Heart left ventricle (tissue), 16 donors: ENCODE measurements at regions not wholly inside any gene's neighbourhood (a gene's known extent, or its start where the extent isn't known, plus 50 kb on each side); places are given as distances from the start of the nearest gene placed in this dataset.

ENCODE experiments used
- ATAC-seq, 4 donors: fragments of 200-7000 bp; cut with Tn5 transposase; one replicate each; pipeline ENCODE4 v1.9.1; 2020 to 2022; ENCODE audit warnings: moderate library complexity in 4 of 4, mild to moderate bottlenecking in 3 of 4, moderate number of reproducible peaks in 1 of 4
- DNase-seq, 5 donors: peaks; one replicate each; pipeline ENCODE4 v3.0.0-alpha.2; 2020
- H3K27ac ChIP-seq, 12 donors: fragments of 200-600 bp; sonication (generic) in 4 of 12; one replicate each; pipeline versions ENCODE4 v1.5.0 to v1.8.0; 2016 to 2022; ENCODE audit warnings: mild to moderate bottlenecking in 2 of 12
- H3K27me3 ChIP-seq, 9 donors: fragments of 200-600 bp; sonication (generic) in 2 of 9; one replicate each; pipeline versions ENCODE4 v1.5.1 to v1.8.0; 2016 to 2022; ENCODE audit warnings: mild to moderate bottlenecking in 3 of 9
- H3K36me3 ChIP-seq, 9 donors: fragments of 200-600 bp; sonication (generic) in 2 of 9; one replicate each; pipeline versions ENCODE4 v1.5.0 to v1.8.0; 2018 to 2022; ENCODE audit warnings: mild to moderate bottlenecking in 2 of 9
- H3K4me1 ChIP-seq, 12 donors: fragments of 200-600 bp; sonication (generic) in 4 of 12; one replicate each; pipeline versions ENCODE4 v1.5.0 to v1.8.0; 2016 to 2022; ENCODE audit warnings: mild to moderate bottlenecking in 3 of 12
- H3K4me3 ChIP-seq, 12 donors: fragments of 200-600 bp; sonication (generic) in 4 of 12; one replicate each; pipeline versions ENCODE4 v1.5.0 to v1.8.0; 2017 to 2022; ENCODE audit warnings: mild to moderate bottlenecking in 9 of 12, moderate library complexity in 4 of 12
- H3K9me3 ChIP-seq, 12 donors: fragments of 200-600 bp; sonication (generic) in 4 of 12; one replicate each; pipeline versions ENCODE4 v1.5.0 to v1.8.0; 2016 to 2022; ENCODE audit warnings: mild to moderate bottlenecking in 1 of 12
- CTCF ChIP-seq, 12 donors: fragments of 200-600 bp; sonication (generic) in 4 of 12; IDR thresholded peaks; one replicate each; pipeline versions ENCODE4 v1.5.0 to v1.8.0; 2018 to 2022; ENCODE audit warnings: antibody characterized with exemption in 12 of 12, mild to moderate bottlenecking in 5 of 12
- POLR2A ChIP-seq, 2 donors: fragments of 450-650 bp; IDR thresholded peaks; one replicate each; pipeline ENCODE4 v1.6.1; 2017; ENCODE audit warnings: antibody characterized with exemption in 2 of 2, mild to moderate bottlenecking in 2 of 2, moderate library complexity in 2 of 2
- WGBS, 4 donors: extraction: QIAGEN DNeasy Blood & Tissue Kit in 2 of 4; methylation state at CpG; one replicate each; pipeline versions ENCODE4 v1.1.5 to v1.1.7; 2013 to 2018; 5-methylcytosine and 5-hydroxymethylcytosine counted together
- intact Hi-C, 10 donors: fragments of 100-400 bp; cut with DNase I; formaldehyde crosslinking; loops; one replicate each; pipeline versions ENCODE4 v1.11.1 to v1.14.2; 2022
- donor health status: ischemic (EF 13 %, LVEDD 7.1; RV severe dilation, severe dysfunction).
- donor health status: healthy with polysubstance abuse.
- donor health status: DM: no; HTN: yes; CAD: no.
- donor health status: DM: no; HTN: no; CAD: no.
- donor health status: ischemic (EF 25% LVEDD 6.9; RV normal size, moderate dysfunction).
- donor health status: ischemic (EF 25% LVEDD 5.7; RV mildly dilated, moderate dysfunction).
- donor health status: healthy.
- donor health status: DM: yes; HTN: yes; CAD: no.
- donor health status: ischemic (EF 35%, LVEDD 5.7; RV mildly dilated, moderate dysfunction).
- donor health status: nonischemic (EF 11% LVEDD 7.7; RV severe dilation, severe dysfunction).
- donor health status: DM: yes; HTN: yes; CAD: no.
- donor health status: PGD.
- donor health status: ischemic (EF 29% LVEDD 5.4; RV normal size, mild dysfunction).
- donor health status: nonischemic (EF 23%, LVEDD 6.1; RV moderate dilation, normal function).

- no peak for ATAC-seq
- intact Hi-C loops: loop anchor here in 9 of 10 donors (2.0 to 10.0 kb wide), 7 partner anchors 112 to 930 kb away; partner anchors contain the start of gene RAP2B (in 4 of the 9)
- Histone ChIP-seq H3K36me3 (no peaks in the 10 kb centered on the region), H3K27ac (no peak overlapping the region), H3K4me1 (peaks cover 0 to 11% (median 0%) of the 10 kb centered on the region in 12 donors), H3K27me3 (no peaks in the 10 kb centered on the region), H3K4me3 (no peak overlapping the region), H3K9me3 (no peaks in the 10 kb centered on the region)
- no peak for DNase-seq
- TF ChIP-seq POLR2A (IDR thresholded peaks at IDR 0.05) (no peak), CTCF (IDR thresholded peaks at IDR 0.05) (no peak)
Measured at GRCh38 chr3:153045150-153045549, 116.9 kb upstream of the RAP2B start.

GRCh38 chr3:153050978-153051377 is 111.0 kb upstream of the RAP2B start:
- ATAC-seq: no peak
- no peaks in the 10 kb centered on the region for H3K9me3 ChIP-seq
- TF ChIP-seq CTCF (IDR thresholded peaks at IDR 0.05) (no peak), POLR2A (IDR thresholded peaks at IDR 0.05) (no peak)
- peak overlapping the region in 1 of 12 donors; percentile 27 for H3K27ac ChIP-seq
- no peak for DNase-seq
- 96 to 98% (median 96%) methylated on average over 6 of the region's 6 CpGs for WGBS, 4 donors
- intact Hi-C loops: loop anchor here in 2 of 10 donors (5.0 kb wide), 1 partner anchor 111 kb away; the partner anchor contains the start of gene RAP2B (in 2 of the 2)
- no peaks in the 10 kb centered on the region for H3K27me3 ChIP-seq
- H3K4me3 ChIP-seq: no peak overlapping the region
- no peaks in the 10 kb centered on the region for H3K36me3 ChIP-seq
- peaks cover 0 to 20% (median 0%) of the 10 kb centered on the region in 12 donors for H3K4me1 ChIP-seq

GRCh38 chr3:153051427-153052095 is 110.5 kb upstream of the RAP2B start:
- intact Hi-C loops: loop anchor here in 2 of 10 donors (5.0 kb wide), 1 partner anchor 111 kb away; the partner anchor contains the start of gene RAP2B (in 2 of the 2)
- no peak for TF ChIP-seq CTCF (IDR thresholded peaks at IDR 0.05)
- no peak for TF ChIP-seq POLR2A (IDR thresholded peaks at IDR 0.05)
- no peak for DNase-seq
- Histone ChIP-seq H3K27ac (peak overlapping the region in 2 of 12 donors; percentile 27 to 53), H3K27me3 (no peaks in the 10 kb centered on the region), H3K4me1 (peaks cover 0 to 20% (median 0%) of the 10 kb centered on the region in 12 donors), H3K36me3 (no peaks in the 10 kb centered on the region), H3K9me3 (no peaks in the 10 kb centered on the region), H3K4me3 (no peak overlapping the region)
- peak in 3 of 4 donors; percentile 42 to 80 (median 66) for ATAC-seq
- 67 to 70% (median 69%) methylated on average over 6 of the region's 6 CpGs for WGBS, 4 donors

- WGBS, 4 donors: 47 to 57% (median 52%) methylated on average over 4 of the region's 4 CpGs
- peaks cover 0 to 20% (median 0%) of the 10 kb centered on the region in 12 donors for H3K4me1 ChIP-seq
- no peaks in the 10 kb centered on the region for H3K36me3 ChIP-seq
- no peaks in the 10 kb centered on the region for H3K9me3 ChIP-seq
- peak in 2 of 5 donors; percentile 23 to 54 for DNase-seq
- peak in 3 of 4 donors; percentile 86 to 99 (median 94) for ATAC-seq
- no peak overlapping the region for H3K4me3 ChIP-seq
- TF ChIP-seq POLR2A (IDR thresholded peaks at IDR 0.05) (no peak), CTCF (IDR thresholded peaks at IDR 0.05) (no peak)
- H3K27ac ChIP-seq: peak overlapping the region in 3 of 12 donors; percentile 8 to 59 (median 27)
- intact Hi-C loops: loop anchor here in 2 of 10 donors (5.0 kb wide), 1 partner anchor 110 kb away; the partner anchor contains the start of gene RAP2B (in 2 of the 2)
- H3K27me3 ChIP-seq: no peaks in the 10 kb centered on the region
Measured at GRCh38 chr3:153052096-153052460, 109.9 kb upstream of the RAP2B start.
